Right lobe of liver (tissue), 4 donors: ENCODE measurements at regions not wholly inside any gene's neighbourhood (a gene's known extent, or its start where the extent isn't known, plus 50 kb on each side); places are given as distances from the start of the nearest gene placed in this dataset.

Source experiments
- CTCF ChIP-seq, 4 donors: fragments of 200-600 bp in 3 of 4; fragments of 450-650 bp in 1 of 4; IDR thresholded peaks; one replicate each; pipeline versions ENCODE4 v1.5.1 to v1.8.0; 2016 to 2022; ENCODE audit warnings: antibody characterized with exemption in 4 of 4, mild to moderate bottlenecking in 2 of 4
- POLR2A ChIP-seq: fragments of 450-650 bp; IDR thresholded peaks from one replicate; pipeline ENCODE4 v1.6.1; 2017; ENCODE audit warnings: antibody characterized with exemption, mild to moderate bottlenecking
- donor health status: DM: no; HTN: no; CAD: no.
- donor health status: DM: no; HTN: no; CAD: no.
- donor health status: DM: no; HTN: yes; CAD: no.

GRCh38 chr18:75551071-75551470, 123.6 kb upstream of the SMIM21 start:
- TF ChIP-seq POLR2A: no peak
- no peak for TF ChIP-seq CTCF (IDR thresholded peaks at IDR 0.05)
